ENCODE measurements at regions not wholly inside any gene's neighbourhood (a gene's known extent, or its start where the extent isn't known, plus 50 kb on each side); places are given as distances from the start of the nearest gene placed in this dataset.
"Not testable (repeated sequence)": the region's sequence is repeated elsewhere in the genome, so short reads cannot be mapped to it uniquely, and the experiment has no call there.

GRCh38 chr2:19623488-19623887 lies 265.1 kb upstream of the OSR1 start:
- Histone ChIP-seq H3K9me2 (replicated peaks; ENCODE audit: low read length) (no peaks in the 10 kb centered on the region), H3K79me2 (ENCODE audit: low read length) (no peaks in the 10 kb centered on the region), H3K9ac (ENCODE audit: low read length) (no peak overlapping the region), H3K4me2 (ENCODE audit: low read length) (no peak overlapping the region), H3K27ac (ENCODE audit: low read length) (no peak overlapping the region), H3K4me3 (ENCODE audit: low read length) (no peak overlapping the region), H3K27me3 (ENCODE audit: low read length) (no peaks in the 10 kb centered on the region), H4K20me1 (ENCODE audit: low read length) (no peaks in the 10 kb centered on the region), H3K9me3 (ENCODE audit: low read length) (no peaks in the 10 kb centered on the region), H3K36me3 (ENCODE audit: low read depth, low read length) (no peaks in the 10 kb centered on the region), H3F3A (ENCODE audit: low read length, unreplicated experiment) (no peaks in the 10 kb centered on the region), H2AFZ (ENCODE audit: low read length) (no peak overlapping the region), H3K4me1 (ENCODE audit: insufficient read depth, low read length) (0 out of 2 replicates have a peak, but pooled peaks cover 7% of the 10 kb centered on the region)
- ChIA-PET POLR2A (ENCODE audit: unreplicated experiment) (no interaction called here), CTCF (interaction anchor here (0.7 kb wide), 1 partner anchor 81 kb away, joined by 4 read pairs; no protein-coding TSS in a partner anchor)
- TF ChIP-seq EZH2 (IDR thresholded peaks at IDR 0.05; ENCODE audit: low read length, unreplicated experiment), result no peak
- TF ChIP-seq EZH2phosphoT487 (IDR thresholded peaks at IDR 0.05; ENCODE audit: borderline replicate concordance, low read length), result no peak
- no peak for TF ChIP-seq CTCF (conservative IDR thresholded peaks at IDR 0.05; ENCODE audit: low read depth, low read length)
- peak; percentile 78 for DNase-seq
- intact Hi-C loops (cut with micrococcal nuclease), result loop anchor here (1.0 kb wide), 1 partner anchor 82 kb away; no protein-coding TSS in a partner anchor
- BruUV-seq (replicated peaks), result no TSS peak
- ATAC-seq, result peak; percentile 68

GRCh38 chr2:19617257-19617848 lies 258.9 kb upstream of the OSR1 start:
- intact Hi-C loops (cut with micrococcal nuclease), result no loop called here
- Histone ChIP-seq H4K20me1 (ENCODE audit: low read length) (no peaks in the 10 kb centered on the region), H3K9ac (ENCODE audit: low read length) (no peak overlapping the region), H3K36me3 (ENCODE audit: low read depth, low read length) (peaks cover 10% of the 10 kb centered on the region; the same call in 1 of the 2 replicates), H3K4me2 (ENCODE audit: low read length) (no peak overlapping the region), H3K9me2 (replicated peaks; ENCODE audit: low read length) (no peaks in the 10 kb centered on the region), H3K4me3 (ENCODE audit: low read length) (no peak overlapping the region), H3K27me3 (ENCODE audit: low read length) (no peaks in the 10 kb centered on the region), H2AFZ (ENCODE audit: low read length) (no peak overlapping the region), H3K9me3 (ENCODE audit: low read length) (peaks cover 12% of the 10 kb centered on the region; the same call in 1 of the 2 replicates), H3K4me1 (ENCODE audit: insufficient read depth, low read length) (peaks cover 15% of the 10 kb centered on the region), H3K79me2 (ENCODE audit: low read length) (no peaks in the 10 kb centered on the region), H3F3A (ENCODE audit: low read length, unreplicated experiment) (peaks cover 3% of the 10 kb centered on the region), H3K27ac (ENCODE audit: low read length) (peak overlapping the region; percentile 33)
- no TSS peak for BruUV-seq (replicated peaks)
- DNase-seq, result peak; percentile 25
- CTCF ChIA-PET, result no interaction called here
- peak; percentile 20; the same call in 1 of the 2 replicates for ATAC-seq
- POLR2A ChIA-PET (ENCODE audit: unreplicated experiment), result no interaction called here
- no peak for TF ChIP-seq EZH2phosphoT487 (IDR thresholded peaks at IDR 0.05; ENCODE audit: borderline replicate concordance, low read length)
- TF ChIP-seq EZH2 (IDR thresholded peaks at IDR 0.05; ENCODE audit: low read length, unreplicated experiment), result no peak
- TF ChIP-seq CTCF (conservative IDR thresholded peaks at IDR 0.05; ENCODE audit: low read depth, low read length), result no peak

GRCh38 chr2:19615402-19615801 lies 257.0 kb upstream of the OSR1 start:
- H3K9ac ChIP-seq (ENCODE audit: low read length); H3K27me3 ChIP-seq (ENCODE audit: low read length); intact Hi-C loops (cut with micrococcal nuclease); POLR2A ChIA-PET (ENCODE audit: unreplicated experiment); H3K4me2 ChIP-seq (ENCODE audit: low read length); BruUV-seq (replicated peaks); H3K79me2 ChIP-seq (ENCODE audit: low read length); H3K4me3 ChIP-seq (ENCODE audit: low read length); CTCF ChIA-PET; H3K27ac ChIP-seq (ENCODE audit: low read length); H3F3A ChIP-seq (ENCODE audit: low read length, unreplicated experiment); ATAC-seq; H3K9me2 ChIP-seq (replicated peaks; ENCODE audit: low read length); H2AFZ ChIP-seq (ENCODE audit: low read length); DNase-seq; H4K20me1 ChIP-seq (ENCODE audit: low read length): not testable (repeated sequence)
- peaks cover 10% of the 10 kb centered on the region; the same call in 1 of the 2 replicates for H3K36me3 ChIP-seq (ENCODE audit: low read depth, low read length)
- peaks cover 26% of the 10 kb centered on the region for H3K4me1 ChIP-seq (ENCODE audit: insufficient read depth, low read length)
- peaks cover 12% of the 10 kb centered on the region; the same call in 1 of the 2 replicates for H3K9me3 ChIP-seq (ENCODE audit: low read length)

Measured in PC-3 (cell line).